HEK293 (cell line): ENCODE measurements at regions not wholly inside any gene's neighbourhood (a gene's known extent, or its start where the extent isn't known, plus 50 kb on each side); places are given as distances from the start of the nearest gene placed in this dataset.

Source experiments
- BCL11A ChIP-seq: fragments of 450-650 bp; formaldehyde crosslinking; IDR thresholded peaks from 2 replicates; pipeline ENCODE4 v1.5.1; 2016; ENCODE audit warnings: low read depth, missing biosample characterization, missing genetic modification characterization
- EGR2 ChIP-seq: fragments of 450-650 bp; formaldehyde crosslinking; IDR thresholded peaks from 2 replicates; pipeline ENCODE4 v1.5.1; 2016; ENCODE audit warnings: low read depth, missing biosample characterization, missing genetic modification characterization
- HOXD13 ChIP-seq: sonication (generic); formaldehyde crosslinking; IDR thresholded peaks from 2 replicates; pipeline ENCODE4 v1.8.0; 2022; ENCODE audit warnings: missing genetic modification reagents, borderline replicate concordance
- KLF1 ChIP-seq: fragments of 450-650 bp; formaldehyde crosslinking; IDR thresholded peaks from 2 replicates; pipeline ENCODE4 v1.5.1; 2016; ENCODE audit warnings: missing biosample characterization, missing genetic modification characterization
- REPIN1 ChIP-seq: fragments of 450-650 bp; formaldehyde crosslinking; IDR thresholded peaks from 2 replicates; pipeline ENCODE4 v1.5.1; 2017; ENCODE audit warnings: missing biosample characterization, missing genetic modification characterization, low read depth
- SCRT2 ChIP-seq: fragments of 450-650 bp; formaldehyde crosslinking; IDR thresholded peaks from 2 replicates; pipeline ENCODE4 v1.5.1; 2016; ENCODE audit warnings: missing biosample characterization, missing genetic modification characterization
- SP7 ChIP-seq: fragments of 450-650 bp; formaldehyde crosslinking; IDR thresholded peaks from 2 replicates; pipeline ENCODE4 v1.5.1; 2016; ENCODE audit warnings: missing biosample characterization, missing genetic modification characterization
- YY1 ChIP-seq: fragments of 450-650 bp; formaldehyde crosslinking; IDR thresholded peaks from 2 replicates; pipeline ENCODE4 v1.5.1; 2018; ENCODE audit warnings: missing biosample characterization, missing genetic modification characterization
- YY2 ChIP-seq: fragments of 450-650 bp; formaldehyde crosslinking; IDR thresholded peaks from 2 replicates; pipeline ENCODE4 v1.5.1; 2016; ENCODE audit warnings: missing biosample characterization, missing genetic modification characterization
- ZBTB20 ChIP-seq: fragments of 450-650 bp; formaldehyde crosslinking; IDR thresholded peaks from 2 replicates; pipeline ENCODE4 v1.5.1; 2016; ENCODE audit warnings: missing biosample characterization, missing genetic modification characterization
- ZBTB21 ChIP-seq: fragments of 450-650 bp; formaldehyde crosslinking; IDR thresholded peaks from 2 replicates; pipeline ENCODE4 v1.5.1; 2017; ENCODE audit warnings: missing biosample characterization, missing genetic modification characterization
- ZFP69B ChIP-seq: fragments of 450-650 bp; formaldehyde crosslinking; IDR thresholded peaks from 2 replicates; pipeline ENCODE4 v1.5.1; 2016; ENCODE audit warnings: missing biosample characterization, missing genetic modification characterization
- ZNF114 ChIP-seq: fragments of 450-650 bp; formaldehyde crosslinking; IDR thresholded peaks from 2 replicates; pipeline ENCODE4 v1.5.0; 2017; ENCODE audit warnings: missing biosample characterization, missing genetic modification characterization
- ZNF214 ChIP-seq: fragments of 450-650 bp; formaldehyde crosslinking; IDR thresholded peaks from 2 replicates; pipeline ENCODE4 v1.5.1; 2017; ENCODE audit warnings: missing biosample characterization, mild to moderate bottlenecking, missing genetic modification characterization, borderline replicate concordance
- ZNF24 ChIP-seq: fragments of 450-650 bp; formaldehyde crosslinking; IDR thresholded peaks from 2 replicates; pipeline ENCODE4 v1.5.1; 2016; ENCODE audit warnings: missing biosample characterization, missing genetic modification characterization
- ZNF335 ChIP-seq: fragments of 450-650 bp; formaldehyde crosslinking; conservative IDR thresholded peaks from 2 replicates; pipeline ENCODE4 v1.5.1; 2016; ENCODE audit warnings: missing biosample characterization, missing genetic modification characterization
- ZNF529 ChIP-seq: fragments of 450-650 bp; formaldehyde crosslinking; IDR thresholded peaks from 2 replicates; pipeline ENCODE4 v1.5.1; 2017; ENCODE audit warnings: missing genetic modification characterization, missing biosample characterization; ENCODE audit not compliant: insufficient replicate concordance
- ZNF596 ChIP-seq: fragments of 450-650 bp; IDR thresholded peaks from 2 replicates; pipeline ENCODE4 v1.5.0; 2018; ENCODE audit warnings: missing biosample characterization, mild to moderate bottlenecking, missing genetic modification characterization, moderate library complexity
- ZNF843 ChIP-seq: fragments of 450-650 bp; formaldehyde crosslinking; IDR thresholded peaks from 2 replicates; pipeline ENCODE4 v1.5.1; 2016; ENCODE audit warnings: missing biosample characterization, missing genetic modification characterization
- ZXDB ChIP-seq: fragments of 450-650 bp; formaldehyde crosslinking; IDR thresholded peaks from 2 replicates; pipeline ENCODE4 v1.5.1; 2016; ENCODE audit warnings: missing biosample characterization, missing genetic modification characterization
- TF ChIP-seq, protein P1 (sequence below): fragments of 450-650 bp; formaldehyde crosslinking; IDR thresholded peaks from 2 replicates; pipeline ENCODE4 v1.5.1; 2016; ENCODE audit warnings: missing biosample characterization, missing genetic modification characterization
- TF ChIP-seq, protein P2 (sequence below): fragments of 450-650 bp; formaldehyde crosslinking; IDR thresholded peaks from 2 replicates; pipeline ENCODE4 v1.5.1; 2017; ENCODE audit warnings: missing biosample characterization, missing genetic modification characterization
- TF ChIP-seq, protein P3 (sequence below): fragments of 450-650 bp; formaldehyde crosslinking; IDR thresholded peaks from 2 replicates; pipeline ENCODE4 v1.5.1; 2016; ENCODE audit warnings: missing biosample characterization, missing genetic modification characterization
- TF ChIP-seq, protein P4 (sequence below): fragments of 450-650 bp; formaldehyde crosslinking; optimal IDR thresholded peaks from 2 replicates; pipeline ENCODE3; 2016; ENCODE audit warnings: missing biosample characterization, mild to moderate bottlenecking, missing genetic modification characterization
- TF ChIP-seq, protein P5 (sequence below): fragments of 450-650 bp; formaldehyde crosslinking; IDR thresholded peaks from 2 replicates; pipeline ENCODE4 v1.5.1; 2016; ENCODE audit warnings: missing biosample characterization, missing genetic modification characterization

DNA sequence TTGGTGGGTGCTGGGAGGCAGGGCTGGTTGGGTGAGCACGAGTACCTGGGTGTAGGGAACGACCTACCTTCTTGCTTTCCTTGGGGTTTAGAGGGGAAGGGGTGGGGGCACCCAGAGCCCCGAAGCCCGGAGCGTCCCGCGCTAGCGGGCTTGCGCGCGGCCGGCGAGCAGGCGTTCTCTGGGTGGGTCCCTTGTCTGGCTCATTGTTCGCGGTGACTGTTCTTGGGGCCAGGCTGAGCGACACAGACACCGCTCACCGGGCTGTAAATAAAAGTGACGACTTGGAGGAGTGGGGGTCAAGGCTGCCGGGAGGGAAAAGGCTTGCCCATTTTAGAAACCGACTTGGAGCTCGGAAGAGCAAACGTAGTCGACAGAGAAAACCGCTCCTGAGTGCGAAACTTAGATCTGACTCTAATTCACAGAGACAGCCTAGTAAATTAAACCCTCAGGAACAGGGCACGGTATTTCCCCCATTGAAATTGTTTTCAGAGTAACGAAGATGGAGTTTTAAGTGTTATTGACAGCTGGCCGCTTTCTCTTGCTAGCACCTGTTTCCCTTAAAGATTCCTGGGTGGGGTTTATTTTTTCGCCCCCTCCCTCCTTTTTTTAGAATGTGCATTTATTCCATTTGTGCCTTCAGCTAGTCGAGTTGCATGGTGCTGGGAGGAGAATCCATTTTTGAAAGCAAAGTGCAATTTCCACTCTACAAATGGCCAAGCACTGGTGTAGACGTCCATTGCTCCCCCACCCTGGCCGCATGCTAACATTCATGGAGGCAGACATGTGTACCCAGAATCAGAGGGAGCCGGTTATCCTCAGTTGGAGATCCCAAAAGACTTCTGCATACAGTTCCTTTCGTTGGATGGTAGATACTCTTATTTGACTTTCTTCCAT is 532.1 kb upstream of the SEMA6D start (continued):
- TF ChIP-seq, protein P1, sequence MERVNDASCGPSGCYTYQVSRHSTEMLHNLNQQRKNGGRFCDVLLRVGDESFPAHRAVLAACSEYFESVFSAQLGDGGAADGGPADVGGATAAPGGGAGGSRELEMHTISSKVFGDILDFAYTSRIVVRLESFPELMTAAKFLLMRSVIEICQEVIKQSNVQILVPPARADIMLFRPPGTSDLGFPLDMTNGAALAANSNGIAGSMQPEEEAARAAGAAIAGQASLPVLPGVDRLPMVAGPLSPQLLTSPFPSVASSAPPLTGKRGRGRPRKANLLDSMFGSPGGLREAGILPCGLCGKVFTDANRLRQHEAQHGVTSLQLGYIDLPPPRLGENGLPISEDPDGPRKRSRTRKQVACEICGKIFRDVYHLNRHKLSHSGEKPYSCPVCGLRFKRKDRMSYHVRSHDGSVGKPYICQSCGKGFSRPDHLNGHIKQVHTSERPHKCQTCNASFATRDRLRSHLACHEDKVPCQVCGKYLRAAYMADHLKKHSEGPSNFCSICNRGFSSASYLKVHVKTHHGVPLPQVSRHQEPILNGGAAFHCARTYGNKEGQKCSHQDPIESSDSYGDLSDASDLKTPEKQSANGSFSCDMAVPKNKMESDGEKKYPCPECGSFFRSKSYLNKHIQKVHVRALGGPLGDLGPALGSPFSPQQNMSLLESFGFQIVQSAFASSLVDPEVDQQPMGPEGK (tag by site-specific recombination) = peak; percentile 53; the same call in 1 of the 2 replicates
- TF ChIP-seq, protein P2, sequence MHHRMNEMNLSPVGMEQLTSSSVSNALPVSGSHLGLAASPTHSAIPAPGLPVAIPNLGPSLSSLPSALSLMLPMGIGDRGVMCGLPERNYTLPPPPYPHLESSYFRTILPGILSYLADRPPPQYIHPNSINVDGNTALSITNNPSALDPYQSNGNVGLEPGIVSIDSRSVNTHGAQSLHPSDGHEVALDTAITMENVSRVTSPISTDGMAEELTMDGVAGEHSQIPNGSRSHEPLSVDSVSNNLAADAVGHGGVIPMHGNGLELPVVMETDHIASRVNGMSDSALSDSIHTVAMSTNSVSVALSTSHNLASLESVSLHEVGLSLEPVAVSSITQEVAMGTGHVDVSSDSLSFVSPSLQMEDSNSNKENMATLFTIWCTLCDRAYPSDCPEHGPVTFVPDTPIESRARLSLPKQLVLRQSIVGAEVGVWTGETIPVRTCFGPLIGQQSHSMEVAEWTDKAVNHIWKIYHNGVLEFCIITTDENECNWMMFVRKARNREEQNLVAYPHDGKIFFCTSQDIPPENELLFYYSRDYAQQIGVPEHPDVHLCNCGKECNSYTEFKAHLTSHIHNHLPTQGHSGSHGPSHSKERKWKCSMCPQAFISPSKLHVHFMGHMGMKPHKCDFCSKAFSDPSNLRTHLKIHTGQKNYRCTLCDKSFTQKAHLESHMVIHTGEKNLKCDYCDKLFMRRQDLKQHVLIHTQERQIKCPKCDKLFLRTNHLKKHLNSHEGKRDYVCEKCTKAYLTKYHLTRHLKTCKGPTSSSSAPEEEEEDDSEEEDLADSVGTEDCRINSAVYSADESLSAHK (tag by site-specific recombination) = no peak
- no peak for TF ChIP-seq ZNF114 (tag by site-specific recombination)
- TF ChIP-seq, protein P3, sequence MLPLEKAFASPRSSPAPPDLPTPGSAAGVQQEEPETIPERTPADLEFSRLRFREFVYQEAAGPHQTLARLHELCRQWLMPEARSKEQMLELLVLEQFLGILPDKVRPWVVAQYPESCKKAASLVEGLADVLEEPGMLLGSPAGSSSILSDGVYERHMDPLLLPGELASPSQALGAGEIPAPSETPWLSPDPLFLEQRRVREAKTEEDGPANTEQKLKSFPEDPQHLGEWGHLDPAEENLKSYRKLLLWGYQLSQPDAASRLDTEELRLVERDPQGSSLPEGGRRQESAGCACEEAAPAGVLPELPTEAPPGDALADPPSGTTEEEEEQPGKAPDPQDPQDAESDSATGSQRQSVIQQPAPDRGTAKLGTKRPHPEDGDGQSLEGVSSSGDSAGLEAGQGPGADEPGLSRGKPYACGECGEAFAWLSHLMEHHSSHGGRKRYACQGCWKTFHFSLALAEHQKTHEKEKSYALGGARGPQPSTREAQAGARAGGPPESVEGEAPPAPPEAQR (tag by site-specific recombination) = no peak
- TF ChIP-seq ZBTB20 (tag by site-specific recombination) = peak; percentile 77
- TF ChIP-seq ZNF335 (tag by site-specific recombination) = peak; percentile 51; the same call in 1 of the 2 replicates
- TF ChIP-seq SP7 = no peak
- peak; percentile 21; the same call in 1 of the 2 replicates for TF ChIP-seq SCRT2 (tag by site-specific recombination)
- TF ChIP-seq EGR2 (tag by site-specific recombination) = no peak
- TF ChIP-seq ZXDB (tag by site-specific recombination) = 0 out of 2 replicates have a peak, but pooled peaks have one; percentile 0
- TF ChIP-seq ZNF596 (tag by site-specific recombination) = no peak
- TF ChIP-seq, protein P4, sequence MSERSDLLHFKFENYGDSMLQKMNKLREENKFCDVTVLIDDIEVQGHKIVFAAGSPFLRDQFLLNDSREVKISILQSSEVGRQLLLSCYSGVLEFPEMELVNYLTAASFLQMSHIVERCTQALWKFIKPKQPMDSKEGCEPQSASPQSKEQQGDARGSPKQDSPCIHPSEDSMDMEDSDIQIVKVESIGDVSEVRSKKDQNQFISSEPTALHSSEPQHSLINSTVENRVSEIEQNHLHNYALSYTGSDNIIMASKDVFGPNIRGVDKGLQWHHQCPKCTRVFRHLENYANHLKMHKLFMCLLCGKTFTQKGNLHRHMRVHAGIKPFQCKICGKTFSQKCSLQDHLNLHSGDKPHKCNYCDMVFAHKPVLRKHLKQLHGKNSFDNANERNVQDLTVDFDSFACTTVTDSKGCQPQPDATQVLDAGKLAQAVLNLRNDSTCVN = peak; percentile 65
- TF ChIP-seq BCL11A (tag by site-specific recombination) = no peak
- no peak for TF ChIP-seq ZNF529
- TF ChIP-seq REPIN1 (tag by site-specific recombination) = no peak
- no peak for TF ChIP-seq ZNF214 (tag by site-specific recombination)
- TF ChIP-seq ZFP69B (tag by site-specific recombination) = peak; percentile 58; the same call in 1 of the 2 replicates
- no peak for TF ChIP-seq ZBTB21 (tag by site-specific recombination)
- no peak for TF ChIP-seq ZNF24 (tag by site-specific recombination)
- TF ChIP-seq, protein P5, sequence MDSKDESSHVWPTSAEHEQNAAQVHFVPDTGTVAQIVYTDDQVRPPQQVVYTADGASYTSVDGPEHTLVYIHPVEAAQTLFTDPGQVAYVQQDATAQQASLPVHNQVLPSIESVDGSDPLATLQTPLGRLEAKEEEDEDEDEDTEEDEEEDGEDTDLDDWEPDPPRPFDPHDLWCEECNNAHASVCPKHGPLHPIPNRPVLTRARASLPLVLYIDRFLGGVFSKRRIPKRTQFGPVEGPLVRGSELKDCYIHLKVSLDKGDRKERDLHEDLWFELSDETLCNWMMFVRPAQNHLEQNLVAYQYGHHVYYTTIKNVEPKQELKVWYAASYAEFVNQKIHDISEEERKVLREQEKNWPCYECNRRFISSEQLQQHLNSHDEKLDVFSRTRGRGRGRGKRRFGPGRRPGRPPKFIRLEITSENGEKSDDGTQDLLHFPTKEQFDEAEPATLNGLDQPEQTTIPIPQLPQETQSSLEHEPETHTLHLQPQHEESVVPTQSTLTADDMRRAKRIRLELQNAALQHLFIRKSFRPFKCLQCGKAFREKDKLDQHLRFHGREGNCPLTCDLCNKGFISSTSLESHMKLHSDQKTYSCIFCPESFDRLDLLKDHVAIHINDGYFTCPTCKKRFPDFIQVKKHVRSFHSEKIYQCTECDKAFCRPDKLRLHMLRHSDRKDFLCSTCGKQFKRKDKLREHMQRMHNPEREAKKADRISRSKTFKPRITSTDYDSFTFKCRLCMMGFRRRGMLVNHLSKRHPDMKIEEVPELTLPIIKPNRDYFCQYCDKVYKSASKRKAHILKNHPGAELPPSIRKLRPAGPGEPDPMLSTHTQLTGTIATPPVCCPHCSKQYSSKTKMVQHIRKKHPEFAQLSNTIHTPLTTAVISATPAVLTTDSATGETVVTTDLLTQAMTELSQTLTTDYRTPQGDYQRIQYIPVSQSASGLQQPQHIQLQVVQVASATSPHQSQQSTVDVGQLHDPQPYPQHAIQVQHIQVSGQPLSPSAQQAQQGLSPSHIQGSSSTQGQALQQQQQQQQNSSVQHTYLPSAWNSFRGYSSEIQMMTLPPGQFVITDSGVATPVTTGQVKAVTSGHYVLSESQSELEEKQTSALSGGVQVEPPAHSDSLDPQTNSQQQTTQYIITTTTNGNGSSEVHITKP (tag by site-specific recombination) = peak; percentile 43
- TF ChIP-seq KLF1 (tag by site-specific recombination) = no peak
- peak; percentile 68 for TF ChIP-seq YY1 (tag by site-specific recombination)
- no peak for TF ChIP-seq ZNF843 (tag by site-specific recombination)
- no peak for TF ChIP-seq HOXD13 (CRISPR knock-in tag)
- 0 out of 2 replicates have a peak, but pooled peaks have one; percentile 53 for TF ChIP-seq YY2
